Calu3 (cell line): ENCODE measurements at regions not wholly inside any gene's neighbourhood (a gene's known extent, or its start where the extent isn't known, plus 50 kb on each side); places are given as distances from the start of the nearest gene placed in this dataset.

Experiments used
- BruUV-seq: library from RNA; stranded (reverse); fragments of 400-500 nt; replicated peaks from 2 replicates; lab custom pipeline; 2021; lab: Mats Ljungman, UMichigan
- CTCF ChIA-PET: fragments of 300-600 bp; sonication (Branson Sonifier 250); formaldehyde crosslinking; loops from one replicate; lab custom pipeline; 2022; ENCODE audit warnings: antibody characterized with exemption; lab: Charles Lee
- DNase-seq: peaks from one replicate; pipeline ENCODE4 v3.0.0; 2022
- H3K27ac Mint-ChIP-seq: one replicate; pipeline ENCODE4 v1.8.0; 2022; ENCODE audit warnings: mixed read lengths; ENCODE audit not compliant: unreplicated experiment
- H3K27me3 Mint-ChIP-seq: one replicate; pipeline ENCODE4 v1.8.0; 2022; ENCODE audit warnings: mixed read lengths; ENCODE audit not compliant: unreplicated experiment
- H3K36me3 Mint-ChIP-seq: one replicate; pipeline ENCODE4 v1.8.0; 2022; ENCODE audit warnings: mild to moderate bottlenecking, moderate library complexity, mixed read lengths; ENCODE audit not compliant: insufficient read depth, unreplicated experiment
- H3K4me1 Mint-ChIP-seq: one replicate; pipeline ENCODE4 v1.8.0; 2022; ENCODE audit warnings: mild to moderate bottlenecking, low read depth, mixed read lengths; ENCODE audit not compliant: unreplicated experiment
- H3K4me3 Mint-ChIP-seq: one replicate; pipeline ENCODE4 v1.8.0; 2022; ENCODE audit warnings: mild to moderate bottlenecking, low read depth, moderate library complexity, mixed read lengths; ENCODE audit not compliant: unreplicated experiment
- H3K9me3 Mint-ChIP-seq: one replicate; pipeline ENCODE4 v1.8.0; 2022; ENCODE audit warnings: low read depth, mixed read lengths; ENCODE audit not compliant: unreplicated experiment
- CTCF ChIP-seq: fragments of 200-600 bp; IDR thresholded peaks from one replicate; pipeline ENCODE4 v1.8.0; 2022; ENCODE audit warnings: antibody characterized with exemption; ENCODE audit not compliant: unreplicated experiment
- intact Hi-C: fragments of 100-400 bp; cut with micrococcal nuclease; formaldehyde crosslinking; loops from one replicate; pipeline ENCODE4 v1.10.0; 2022; ENCODE audit not compliant: unreplicated experiment

GRCh38 chr4:1490654-1491327 lies 84.5 kb upstream of the NKX1-1 start:
- peaks cover 5% of the 10 kb centered on the region for H3K9me3 Mint-ChIP-seq
- TF ChIP-seq CTCF: no peak
- H3K27me3 Mint-ChIP-seq: peaks cover 46% of the 10 kb centered on the region
- no peaks in the 10 kb centered on the region for H3K36me3 Mint-ChIP-seq
- no peak overlapping the region for H3K4me3 Mint-ChIP-seq
- intact Hi-C loops: no loop called here
- H3K4me1 Mint-ChIP-seq: no peaks in the 10 kb centered on the region
- no peak overlapping the region for H3K27ac Mint-ChIP-seq
- no TSS peak for BruUV-seq
- CTCF ChIA-PET: no interaction called here
- DNase-seq: no peak

GRCh38 chr4:1490011-1490653 lies 83.9 kb upstream of the NKX1-1 start:
- Mint-ChIP-seq H3K36me3 (no peaks in the 10 kb centered on the region), H3K4me1 (no peaks in the 10 kb centered on the region), H3K27ac (no peak overlapping the region), H3K27me3 (peaks cover 43% of the 10 kb centered on the region), H3K4me3 (no peak overlapping the region), H3K9me3 (peaks cover 5% of the 10 kb centered on the region)
- DNase-seq: no peak
- TF ChIP-seq CTCF: no peak
- intact Hi-C loops: no loop called here
- BruUV-seq: no TSS peak
- CTCF ChIA-PET: no interaction called here

- peaks cover 4% of the 10 kb centered on the region for H3K36me3 Mint-ChIP-seq
- no peak overlapping the region for H3K4me3 Mint-ChIP-seq
- peaks cover 38% of the 10 kb centered on the region for H3K27me3 Mint-ChIP-seq
- BruUV-seq: no TSS peak
- intact Hi-C loops: no loop called here
- CTCF ChIA-PET: no interaction called here
- DNase-seq: no peak
- no peak for TF ChIP-seq CTCF
- no peaks in the 10 kb centered on the region for H3K4me1 Mint-ChIP-seq
- H3K27ac Mint-ChIP-seq: no peak overlapping the region
- peaks cover 8% of the 10 kb centered on the region for H3K9me3 Mint-ChIP-seq
These were observed 83.4 kb upstream of the NKX1-1 start for GRCh38 chr4:1489639-1489995.

- H3K27me3 Mint-ChIP-seq: peaks cover 32% of the 10 kb centered on the region
- peaks cover 10% of the 10 kb centered on the region for H3K9me3 Mint-ChIP-seq
- H3K36me3 Mint-ChIP-seq: peaks cover 6% of the 10 kb centered on the region
- intact Hi-C loops: no loop called here
- BruUV-seq: no TSS peak
- H3K4me3 Mint-ChIP-seq: no peak overlapping the region
- H3K27ac Mint-ChIP-seq: no peak overlapping the region
- CTCF ChIA-PET: no interaction called here
- no peak for TF ChIP-seq CTCF
- DNase-seq: no peak
- no peaks in the 10 kb centered on the region for H3K4me1 Mint-ChIP-seq
These were observed 82.8 kb upstream of the NKX1-1 start for GRCh38 chr4:1488831-1489638.
